H9 (cell line): ENCODE measurements at regions not wholly inside any gene's neighbourhood (a gene's known extent, or its start where the extent isn't known, plus 50 kb on each side); places are given as distances from the start of the nearest gene placed in this dataset.

Experiments
- DNase-seq: peaks from one replicate; pipeline ENCODE4 v3.0.0-alpha.2; 2017
- H2AFZ ChIP-seq: one replicate; pipeline ENCODE4 v1.6.1; 2013; ENCODE audit warnings: mild to moderate bottlenecking, low read length, control low read depth, moderate library complexity
- H2AK5ac ChIP-seq: 2 replicates; pipeline ENCODE4 v1.6.1; 2013; ENCODE audit warnings: low read length, control low read depth, mixed read lengths; ENCODE audit not compliant: insufficient read length
- H2BK120ac ChIP-seq: one replicate; pipeline ENCODE4 v1.6.1; 2013; ENCODE audit warnings: low read depth, mild to moderate bottlenecking, low read length, control low read depth, inconsistent platforms; ENCODE audit not compliant: poor library complexity, severe bottlenecking
- H2BK12ac ChIP-seq: 2 replicates; pipeline ENCODE4 v1.6.1; 2013; ENCODE audit warnings: low read length, control low read depth, mixed read lengths, low read depth; ENCODE audit not compliant: insufficient read length
- H2BK15ac ChIP-seq: 2 replicates; pipeline ENCODE4 v1.6.1; 2013; ENCODE audit warnings: low read depth, low read length, control low read depth
- H2BK20ac ChIP-seq: one replicate; pipeline ENCODE4 v1.6.1; 2013; ENCODE audit warnings: low read depth, mild to moderate bottlenecking, low read length, control low read depth, inconsistent platforms; ENCODE audit not compliant: poor library complexity, severe bottlenecking
- H2BK5ac ChIP-seq: 2 replicates; pipeline ENCODE4 v1.6.1; 2013; ENCODE audit warnings: low read length, control low read depth, mixed read lengths; ENCODE audit not compliant: insufficient read length
- H3K14ac ChIP-seq: 2 replicates; pipeline ENCODE4 v1.6.1; 2013; ENCODE audit warnings: low read length, control low read depth; ENCODE audit not compliant: insufficient read depth
- H3K18ac ChIP-seq: 2 replicates; pipeline ENCODE4 v1.6.1; 2013; ENCODE audit warnings: low read depth, mild to moderate bottlenecking, mixed read lengths, low read length, control low read depth; ENCODE audit not compliant: insufficient read length
- H3K23ac ChIP-seq: 2 replicates; pipeline ENCODE4 v1.6.1; 2013; ENCODE audit warnings: low read length, control low read depth, mixed read lengths, low read depth; ENCODE audit not compliant: insufficient read length
- H3K23me2 ChIP-seq: 2 replicates; pipeline ENCODE4 v1.6.1; 2013; ENCODE audit warnings: low read depth, mild to moderate bottlenecking, mixed read lengths, low read length, control low read depth; ENCODE audit not compliant: insufficient read length, poor library complexity, severe bottlenecking
- H3K27ac ChIP-seq: 2 replicates; pipeline ENCODE4 v1.5.1; 2013; ENCODE audit warnings: low read length, control low read depth, mixed read lengths, low read depth; ENCODE audit not compliant: insufficient read length
- H3K27me3 ChIP-seq: 2 replicates; pipeline ENCODE4 v1.6.1; 2013; ENCODE audit warnings: low read length, control low read depth, inconsistent platforms; ENCODE audit not compliant: insufficient read depth
- H3K4ac ChIP-seq: 2 replicates; pipeline ENCODE4 v1.6.1; 2013; ENCODE audit warnings: low read depth, mild to moderate bottlenecking, control low read depth, inconsistent platforms, low read length, moderate library complexity
- H3K4me1 ChIP-seq: 2 replicates; pipeline ENCODE4 v1.6.1; 2013; ENCODE audit warnings: low read length, control low read depth, inconsistent platforms; ENCODE audit not compliant: insufficient read depth
- H3K4me2 ChIP-seq: 2 replicates; pipeline ENCODE4 v1.6.1; 2013; ENCODE audit warnings: low read length, control low read depth, mixed read lengths; ENCODE audit not compliant: insufficient read length, insufficient read depth
- H3K56ac ChIP-seq: 2 replicates; pipeline ENCODE4 v1.6.1; 2013; ENCODE audit warnings: low read depth, mild to moderate bottlenecking, mixed read lengths, low read length, control low read depth; ENCODE audit not compliant: insufficient read length
- H3K79me1 ChIP-seq: 2 replicates; pipeline ENCODE4 v1.6.1; 2013; ENCODE audit warnings: low read depth, mild to moderate bottlenecking, moderate library complexity, low read length, control low read depth, inconsistent platforms; ENCODE audit not compliant: insufficient read depth, poor library complexity, severe bottlenecking
- H3K79me2 ChIP-seq: 2 replicates; pipeline ENCODE4 v1.6.1; 2013; ENCODE audit warnings: low read length, control low read depth, inconsistent platforms; ENCODE audit not compliant: insufficient read depth
- H3K9ac ChIP-seq: 2 replicates; pipeline ENCODE4 v1.6.1; 2013; ENCODE audit warnings: low read length, control low read depth, mixed read lengths; ENCODE audit not compliant: insufficient read length; ENCODE audit errors: extremely low read depth
- H3K9me3 ChIP-seq: one replicate; pipeline ENCODE4 v1.6.1; 2013; ENCODE audit warnings: low read depth, low read length, inconsistent platforms; ENCODE audit not compliant: control insufficient read depth
- H3T11ph ChIP-seq: one replicate; pipeline ENCODE4 v1.6.1; 2013; ENCODE audit warnings: mild to moderate bottlenecking, low read length, control low read depth, inconsistent platforms
- H4K20me1 ChIP-seq: one replicate; pipeline ENCODE4 v1.6.1; 2013; ENCODE audit not compliant: control insufficient read depth, insufficient read length, insufficient read depth
- H4K5ac ChIP-seq: 2 replicates; pipeline ENCODE4 v1.6.1; 2013; ENCODE audit warnings: low read depth, mild to moderate bottlenecking, mixed read lengths, low read length, control low read depth; ENCODE audit not compliant: insufficient read length
- H4K8ac ChIP-seq: replicated peaks from 2 replicates; pipeline ENCODE4 v1.6.1; 2013; ENCODE audit warnings: low read length, control low read depth, mixed read lengths, low read depth; ENCODE audit not compliant: insufficient read length
- H4K91ac ChIP-seq: 2 replicates; pipeline ENCODE4 v1.6.1; 2013; ENCODE audit warnings: low read depth, mild to moderate bottlenecking, moderate library complexity, mixed read lengths, low read length, control low read depth; ENCODE audit not compliant: insufficient read length
- H3K27ac Mint-ChIP-seq, 3 experiments: 2 replicates in 2 of 3; 3 replicates in 1 of 3; pipeline ENCODE4 v1.8.0; 2020 to 2021; ENCODE audit warnings: mixed read lengths in 3 of 3, mild to moderate bottlenecking in 1 of 3, moderate library complexity in 1 of 3
- H3K27me3 Mint-ChIP-seq: 2 replicates; pipeline ENCODE4 v1.8.0; 2021; ENCODE audit warnings: low read depth, mild to moderate bottlenecking, moderate library complexity, mixed read lengths
- H3K36me3 Mint-ChIP-seq, 3 experiments: 2 replicates in 2 of 3; 3 replicates in 1 of 3; pipeline ENCODE4 v1.8.0; 2020 to 2021; ENCODE audit warnings: low read depth in 3 of 3, mixed read lengths in 3 of 3; ENCODE audit not compliant: insufficient read depth in 1 of 3
- H3K4me1 Mint-ChIP-seq, 2 experiments: 2 replicates each; pipeline ENCODE4 v1.8.0; 2020; ENCODE audit warnings: mixed read lengths in 2 of 2
- H3K4me3 Mint-ChIP-seq, 2 experiments: 2 replicates in 1 of 2; 3 replicates in 1 of 2; pipeline ENCODE4 v1.8.0; 2020 to 2021; ENCODE audit warnings: mild to moderate bottlenecking in 2 of 2, mixed read lengths in 2 of 2, moderate library complexity in 1 of 2
- H3K9me3 Mint-ChIP-seq, 2 experiments: 2 replicates in 1 of 2; 3 replicates in 1 of 2; pipeline ENCODE4 v1.8.0; 2020; ENCODE audit warnings: mild to moderate bottlenecking in 2 of 2, mixed read lengths in 2 of 2, moderate library complexity in 1 of 2
- CTCF ChIP-seq: fragments of 200-600 bp; sonication (generic); conservative IDR thresholded peaks from 3 replicates; pipeline ENCODE4 v1.8.0; 2021; ENCODE audit warnings: antibody characterized with exemption, mild to moderate bottlenecking
- WGBS: extraction: QIAGEN DNeasy Blood & Tissue Kit; methylation state at CpG from one replicate; pipeline ENCODE4 v1.1.7; 2013; ENCODE audit warnings: missing lambda C conversion rate, low lambda C conversion rate, mixed read lengths; ENCODE audit not compliant: insufficient read length; ENCODE audit errors: extremely low coverage; 5-methylcytosine and 5-hydroxymethylcytosine counted together

- Histone ChIP-seq H3K23ac (no peak overlapping the region), H3K79me1 (no peaks in the 10 kb centered on the region)
- H3K4me3 Mint-ChIP-seq = no peak overlapping the region
Measured at GRCh38 chr4:160846121-160846520, 1317.7 kb downstream of the FSTL5 start.

More at GRCh38 chr4:160846121-160846520, 1317.7 kb downstream of the FSTL5 start:
- no peaks in the 10 kb centered on the region for H3K36me3 Mint-ChIP-seq
- Histone ChIP-seq H2BK120ac (no peak overlapping the region), H3K18ac (no peak overlapping the region), H3K9me3 (no peaks in the 10 kb centered on the region), H2BK12ac (no peak overlapping the region), H3K79me2 (no peaks in the 10 kb centered on the region), H3K9ac (no peak overlapping the region), H2AFZ (no peak overlapping the region), H2BK5ac (no peak overlapping the region), H3T11ph (no peak overlapping the region), H3K4me2 (no peak overlapping the region), H3K27me3 (no peaks in the 10 kb centered on the region), H2BK15ac (no peak overlapping the region), H2BK20ac (no peak overlapping the region), H3K14ac (no peak overlapping the region), H3K27ac (no peak overlapping the region), H3K23me2 (no peaks in the 10 kb centered on the region), H3K56ac (no peak overlapping the region), H4K20me1 (no peaks in the 10 kb centered on the region), H2AK5ac (no peak overlapping the region), H4K91ac (no peak overlapping the region), H4K8ac (no peak overlapping the region), H3K4me1 (0 out of 2 replicates have a peak, but pooled peaks cover 2% of the 10 kb centered on the region), H4K5ac (no peak overlapping the region), H3K4ac (no peak overlapping the region)
- H3K4me1 Mint-ChIP-seq = peaks cover 0 to 7% of the 10 kb centered on the region in 2 experiments; a peak in 2 of 4 replicates
- no peaks in the 10 kb centered on the region for H3K9me3 Mint-ChIP-seq
- DNase-seq = no peak
- H3K27me3 Mint-ChIP-seq = no peaks in the 10 kb centered on the region; the same call in 1 of the 2 replicates
- H3K27ac Mint-ChIP-seq = no peak overlapping the region
- no CpG with 5 or more reads among the region's 2 CpGs for WGBS
- TF ChIP-seq CTCF = no peak
